Endothelial cell of umbilical vein (primary cell): ENCODE measurements at regions not wholly inside any gene's neighbourhood (a gene's known extent, or its start where the extent isn't known, plus 50 kb on each side); places are given as distances from the start of the nearest gene placed in this dataset.

Experiments
- CTCF ChIP-seq, 2 donors: IDR thresholded peaks; 1 replicate in 1 of 2; 2 replicates in 1 of 2; pipeline ENCODE4 v1.5.1; 2011; ENCODE audit warnings: low read length in 2 of 2, mild to moderate bottlenecking in 2 of 2, moderate library complexity in 2 of 2, control low read depth in 1 of 2, inconsistent platforms in 1 of 2, low read depth in 1 of 2; ENCODE audit not compliant: insufficient read depth in 1 of 2; ENCODE audit errors: extremely low read depth in 1 of 2
- POLR2AphosphoS5 ChIP-seq: IDR thresholded peaks from 2 replicates; pipeline ENCODE4 v1.6.1; 2012; ENCODE audit warnings: low read depth, mild to moderate bottlenecking, control low read depth, low read length, moderate library complexity; ENCODE audit not compliant: insufficient read depth

- TF ChIP-seq CTCF (IDR thresholded peaks at IDR 0.05; ENCODE audit: extremely low read depth in 1 of 2, insufficient read depth in 1 of 2, low read depth in 1 of 2, low read length in 2 of 2) = no peak
- TF ChIP-seq POLR2AphosphoS5 = no peak
These were observed 584.7 kb upstream of the SETBP1 start for GRCh38 chr18:44096016-44096415.
